Right lobe of liver (tissue), 6 donors: ENCODE measurements at regions not wholly inside any gene's neighbourhood (a gene's known extent, or its start where the extent isn't known, plus 50 kb on each side); places are given as distances from the start of the nearest gene placed in this dataset.

Experiments
- ATAC-seq, 4 donors: fragments of 200-7000 bp; cut with Tn5 transposase; one replicate each; pipeline ENCODE4 v1.9.1; 2020; ENCODE audit warnings: mild to moderate bottlenecking in 4 of 4, moderate library complexity in 4 of 4
- DNase-seq, 3 donors: peaks; one replicate each; pipeline ENCODE4 v3.0.0-alpha.2; 2020
- H3K27ac ChIP-seq, 3 donors: fragments of 200-600 bp; one replicate each; pipeline ENCODE4 v1.8.0; 2022
- H3K27me3 ChIP-seq, 2 donors: fragments of 200-600 bp; one replicate each; pipeline ENCODE4 v1.8.0; 2022
- H3K36me3 ChIP-seq, 4 donors: fragments of 200-600 bp; sonication (generic) in 1 of 4; one replicate each; pipeline versions ENCODE4 v1.5.1 to v1.8.0; 2017 to 2022; ENCODE audit warnings: control low read depth in 1 of 4
- H3K4me1 ChIP-seq, 4 donors: fragments of 200-600 bp; sonication (generic) in 1 of 4; one replicate each; pipeline versions ENCODE4 v1.5.1 to v1.8.0; 2017 to 2022; ENCODE audit warnings: control low read depth in 1 of 4
- H3K4me3 ChIP-seq, 3 donors: fragments of 200-600 bp; one replicate each; pipeline ENCODE4 v1.8.0; 2022
- H3K9me3 ChIP-seq, 4 donors: fragments of 200-600 bp; sonication (generic) in 1 of 4; one replicate each; pipeline versions ENCODE4 v1.5.1 to v1.8.0; 2017 to 2022; ENCODE audit warnings: control low read depth in 1 of 4
- POLR2A ChIP-seq: fragments of 450-650 bp; IDR thresholded peaks from one replicate; pipeline ENCODE4 v1.6.1; 2017; ENCODE audit warnings: antibody characterized with exemption, mild to moderate bottlenecking
- WGBS: methylation state at CpG from one replicate; pipeline ENCODE4 v1.1.6; 2018; ENCODE audit warnings: low coverage, low lambda C conversion rate; ENCODE audit not compliant: insufficient coverage; ENCODE audit errors: missing lambda C conversion rate; 5-methylcytosine and 5-hydroxymethylcytosine counted together
- intact Hi-C, 2 donors: fragments of 100-400 bp; cut with DNase I; formaldehyde crosslinking; loops; one replicate each; pipeline versions ENCODE4 v1.11.2 to v1.14.1; 2022
- TF ChIP-seq, protein P1 (sequence below), 4 donors: fragments of 200-600 bp in 3 of 4; fragments of 450-650 bp in 1 of 4; IDR thresholded peaks; one replicate each; pipeline versions ENCODE4 v1.5.1 to v1.8.0; 2016 to 2022; ENCODE audit warnings: antibody characterized with exemption in 4 of 4, mild to moderate bottlenecking in 2 of 4
- donor health status: DM: no; HTN: yes; CAD: no.
- donor health status: DM: no; HTN: no; CAD: no.
- donor health status: DM: no; HTN: no; CAD: no.
- donor health status: DM: no; HTN: yes; CAD: no.
- donor health status: DM: no; HTN: yes; CAD: no.

DNA sequence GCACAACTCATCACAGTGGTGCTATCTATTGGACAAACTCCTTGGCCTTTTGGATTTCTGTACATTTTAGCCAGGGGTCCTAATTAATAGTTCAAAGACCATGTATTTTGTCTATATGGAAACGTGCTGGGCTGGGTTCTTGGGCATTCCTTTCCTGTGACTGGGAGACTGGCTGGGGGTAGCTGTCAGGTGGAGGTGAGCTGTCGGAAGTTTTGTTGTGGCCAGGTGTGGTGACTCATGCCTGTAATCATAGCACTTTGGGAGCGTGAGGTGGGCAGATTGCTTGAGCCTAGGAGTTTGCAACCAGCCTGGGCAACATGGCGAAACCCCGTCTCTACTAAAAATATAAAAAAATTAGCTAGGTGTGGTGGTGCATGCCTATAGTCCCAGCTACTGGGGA, 392.4 kb downstream of the RPS6KC1 start:
- Histone ChIP-seq H3K4me1 (no peaks in the 10 kb centered on the region), H3K9me3 (no peaks in the 10 kb centered on the region), H3K4me3 (no peak overlapping the region), H3K36me3 (no peaks in the 10 kb centered on the region), H3K27ac (no peak overlapping the region), H3K27me3 (no peaks in the 10 kb centered on the region)
- 85% methylated on average over 5 of the region's 5 CpGs for WGBS
- intact Hi-C loops, result no loop called here
- TF ChIP-seq, protein P1, sequence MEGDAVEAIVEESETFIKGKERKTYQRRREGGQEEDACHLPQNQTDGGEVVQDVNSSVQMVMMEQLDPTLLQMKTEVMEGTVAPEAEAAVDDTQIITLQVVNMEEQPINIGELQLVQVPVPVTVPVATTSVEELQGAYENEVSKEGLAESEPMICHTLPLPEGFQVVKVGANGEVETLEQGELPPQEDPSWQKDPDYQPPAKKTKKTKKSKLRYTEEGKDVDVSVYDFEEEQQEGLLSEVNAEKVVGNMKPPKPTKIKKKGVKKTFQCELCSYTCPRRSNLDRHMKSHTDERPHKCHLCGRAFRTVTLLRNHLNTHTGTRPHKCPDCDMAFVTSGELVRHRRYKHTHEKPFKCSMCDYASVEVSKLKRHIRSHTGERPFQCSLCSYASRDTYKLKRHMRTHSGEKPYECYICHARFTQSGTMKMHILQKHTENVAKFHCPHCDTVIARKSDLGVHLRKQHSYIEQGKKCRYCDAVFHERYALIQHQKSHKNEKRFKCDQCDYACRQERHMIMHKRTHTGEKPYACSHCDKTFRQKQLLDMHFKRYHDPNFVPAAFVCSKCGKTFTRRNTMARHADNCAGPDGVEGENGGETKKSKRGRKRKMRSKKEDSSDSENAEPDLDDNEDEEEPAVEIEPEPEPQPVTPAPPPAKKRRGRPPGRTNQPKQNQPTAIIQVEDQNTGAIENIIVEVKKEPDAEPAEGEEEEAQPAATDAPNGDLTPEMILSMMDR (IDR thresholded peaks at IDR 0.05), result no peak
- no peak for TF ChIP-seq POLR2A
- DNase-seq (no peak), ATAC-seq (no peak)

DNA sequence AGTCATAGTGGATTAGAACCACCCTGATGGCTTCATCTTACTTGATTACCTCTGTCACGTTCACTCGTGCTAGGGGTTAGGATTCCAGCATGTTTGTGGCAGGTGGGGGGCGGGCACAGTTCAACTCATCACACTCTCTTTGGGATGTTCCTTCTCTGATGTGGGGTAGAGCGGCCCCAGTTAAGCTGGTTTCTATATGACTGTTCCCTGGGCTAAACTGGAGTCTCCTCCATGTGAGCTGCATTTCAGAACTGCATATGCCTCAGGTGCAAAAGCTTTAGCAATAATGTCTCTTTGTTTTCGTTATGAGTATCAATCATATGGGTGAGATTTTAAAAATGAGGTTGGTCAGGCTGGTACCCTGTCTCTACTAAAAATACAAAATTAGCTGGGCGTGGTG, 393.2 kb downstream of the RPS6KC1 start:
- no peaks in the 10 kb centered on the region for H3K36me3 ChIP-seq
- no peaks in the 10 kb centered on the region for H3K9me3 ChIP-seq
- H3K27ac ChIP-seq, result no peak overlapping the region
- H3K27me3 ChIP-seq, result no peaks in the 10 kb centered on the region
- ATAC-seq (no peak), DNase-seq (no peak)
- no peak for TF ChIP-seq POLR2A
- TF ChIP-seq, protein P1 (IDR thresholded peaks at IDR 0.05), result no peak
- intact Hi-C loops, result no loop called here
- no peak overlapping the region for H3K4me3 ChIP-seq
- no peaks in the 10 kb centered on the region for H3K4me1 ChIP-seq
- WGBS, result 58% methylated on average over 6 of the region's 6 CpGs

DNA sequence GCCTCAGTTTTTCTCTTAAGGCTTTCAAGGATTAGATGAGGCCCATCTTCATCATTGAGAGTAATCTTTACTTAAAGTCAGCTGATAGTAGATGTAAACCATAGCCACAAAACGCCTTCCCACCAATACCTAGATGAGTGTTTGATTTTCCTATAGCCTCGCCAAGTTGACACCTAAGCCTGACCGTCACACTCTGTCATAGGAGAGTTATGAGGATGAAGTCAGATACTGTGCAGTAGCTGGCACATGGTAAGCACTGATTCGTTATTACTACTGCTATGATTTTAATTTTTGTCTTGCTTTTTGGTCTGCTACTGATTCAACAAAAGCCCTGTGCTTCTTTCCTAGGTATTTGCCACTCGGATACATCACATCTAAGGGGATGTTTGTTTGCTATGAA, 395.5 kb downstream of the RPS6KC1 start:
- no peak for TF ChIP-seq POLR2A
- TF ChIP-seq, protein P1 (IDR thresholded peaks at IDR 0.05), result no peak
- 51% methylated on average over 5 of the region's 5 CpGs for WGBS
- Histone ChIP-seq H3K4me1 (no peaks in the 10 kb centered on the region), H3K27ac (no peak overlapping the region), H3K27me3 (no peaks in the 10 kb centered on the region), H3K9me3 (no peaks in the 10 kb centered on the region), H3K4me3 (no peak overlapping the region), H3K36me3 (no peaks in the 10 kb centered on the region)
- ATAC-seq (no peak), DNase-seq (no peak)
- intact Hi-C loops, result no loop called here

DNA sequence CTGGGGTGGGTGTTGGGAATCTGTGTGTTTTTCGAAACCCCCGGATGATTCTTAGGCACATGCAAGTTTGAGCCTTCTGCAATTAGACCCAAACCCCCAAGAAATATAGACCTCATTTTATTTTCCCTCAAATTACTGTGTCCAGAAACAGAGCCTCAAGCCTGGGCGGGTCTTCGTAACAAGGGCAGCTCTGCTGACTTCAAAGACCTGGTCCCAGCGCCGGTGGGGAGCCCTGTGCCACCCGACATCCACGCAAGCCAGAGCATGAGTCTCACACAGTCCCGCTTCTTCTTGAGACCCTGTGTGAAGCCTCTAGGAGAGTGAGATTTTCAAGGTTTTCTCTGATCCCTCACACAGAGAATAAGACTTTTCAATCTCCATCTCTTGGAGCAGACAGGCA, 397.3 kb downstream of the RPS6KC1 start:
- 82% methylated on average over 2 of the region's 9 CpGs for WGBS
- TF ChIP-seq, protein P1 (IDR thresholded peaks at IDR 0.05), result no peak
- no peak for TF ChIP-seq POLR2A
- Histone ChIP-seq H3K27me3 (no peaks in the 10 kb centered on the region), H3K36me3 (no peaks in the 10 kb centered on the region), H3K27ac (no peak overlapping the region), H3K4me3 (no peak overlapping the region), H3K4me1 (no peaks in the 10 kb centered on the region), H3K9me3 (no peaks in the 10 kb centered on the region)
- ATAC-seq (no peak), DNase-seq (no peak)
- intact Hi-C loops, result no loop called here

DNA sequence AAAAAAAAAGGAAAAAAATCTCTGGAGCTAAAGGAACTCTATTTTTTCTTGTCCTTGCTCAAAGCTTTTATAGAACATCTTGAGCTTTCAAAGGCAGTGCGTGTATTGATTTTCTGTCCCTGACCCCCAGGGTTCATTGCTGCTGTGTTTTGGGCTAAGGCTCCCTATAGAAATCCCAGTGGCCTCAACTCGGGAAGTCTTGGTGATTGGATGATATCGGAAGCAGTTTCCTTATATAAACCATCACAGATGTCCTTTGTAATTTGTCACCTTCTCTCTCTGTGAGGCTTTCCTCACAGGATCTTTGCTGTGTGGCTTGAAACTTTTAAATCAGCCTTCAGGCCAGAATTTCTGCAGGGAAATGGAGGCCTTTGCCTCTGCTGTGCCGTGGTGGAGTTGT, 397.7 kb downstream of the RPS6KC1 start:
- ATAC-seq, result no peak
- DNase-seq, result no peak
- H3K36me3 ChIP-seq, result no peaks in the 10 kb centered on the region
- H3K27ac ChIP-seq, result no peak overlapping the region
- 72% methylated on average over 4 of the region's 4 CpGs for WGBS
- H3K9me3 ChIP-seq, result no peaks in the 10 kb centered on the region
- no peak for TF ChIP-seq POLR2A
- TF ChIP-seq, protein P1 (IDR thresholded peaks at IDR 0.05), result no peak
- H3K4me3 ChIP-seq, result no peak overlapping the region
- H3K27me3 ChIP-seq, result no peaks in the 10 kb centered on the region
- no peaks in the 10 kb centered on the region for H3K4me1 ChIP-seq
- intact Hi-C loops, result no loop called here
